ENCODE measurements at regions not wholly inside any gene's neighbourhood (a gene's known extent, or its start where the extent isn't known, plus 50 kb on each side); places are given as distances from the start of the nearest gene placed in this dataset.

DNA sequence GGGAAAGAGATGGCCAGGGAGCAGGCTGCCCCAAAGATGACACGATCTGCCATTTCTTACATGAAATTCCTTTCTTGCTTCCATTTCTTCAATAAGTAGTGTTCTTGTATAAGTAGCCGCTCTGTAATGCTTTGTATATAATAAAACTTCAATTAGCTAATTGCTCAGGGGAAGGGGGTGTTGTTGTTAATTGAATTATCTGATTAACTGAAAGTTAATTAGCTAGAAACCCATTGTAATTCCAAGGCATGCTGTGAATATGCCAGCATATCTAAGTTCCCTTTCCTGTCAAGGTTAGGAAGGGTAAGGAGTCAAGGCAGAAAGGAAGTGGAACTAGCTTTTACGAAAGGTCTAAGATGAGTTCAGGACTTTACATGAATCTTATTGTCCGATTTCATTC is 765.9 kb downstream of the TYW1 start:
- TF ChIP-seq NR2F2 (IDR thresholded peaks at IDR 0.05): no peak
- no peak for TF ChIP-seq YY1 (IDR thresholded peaks at IDR 0.05)
- no peak for TF ChIP-seq HNF4G (IDR thresholded peaks at IDR 0.05)
- no peak for TF ChIP-seq FOXA1 (IDR thresholded peaks at IDR 0.05)
- TF ChIP-seq, protein P1, sequence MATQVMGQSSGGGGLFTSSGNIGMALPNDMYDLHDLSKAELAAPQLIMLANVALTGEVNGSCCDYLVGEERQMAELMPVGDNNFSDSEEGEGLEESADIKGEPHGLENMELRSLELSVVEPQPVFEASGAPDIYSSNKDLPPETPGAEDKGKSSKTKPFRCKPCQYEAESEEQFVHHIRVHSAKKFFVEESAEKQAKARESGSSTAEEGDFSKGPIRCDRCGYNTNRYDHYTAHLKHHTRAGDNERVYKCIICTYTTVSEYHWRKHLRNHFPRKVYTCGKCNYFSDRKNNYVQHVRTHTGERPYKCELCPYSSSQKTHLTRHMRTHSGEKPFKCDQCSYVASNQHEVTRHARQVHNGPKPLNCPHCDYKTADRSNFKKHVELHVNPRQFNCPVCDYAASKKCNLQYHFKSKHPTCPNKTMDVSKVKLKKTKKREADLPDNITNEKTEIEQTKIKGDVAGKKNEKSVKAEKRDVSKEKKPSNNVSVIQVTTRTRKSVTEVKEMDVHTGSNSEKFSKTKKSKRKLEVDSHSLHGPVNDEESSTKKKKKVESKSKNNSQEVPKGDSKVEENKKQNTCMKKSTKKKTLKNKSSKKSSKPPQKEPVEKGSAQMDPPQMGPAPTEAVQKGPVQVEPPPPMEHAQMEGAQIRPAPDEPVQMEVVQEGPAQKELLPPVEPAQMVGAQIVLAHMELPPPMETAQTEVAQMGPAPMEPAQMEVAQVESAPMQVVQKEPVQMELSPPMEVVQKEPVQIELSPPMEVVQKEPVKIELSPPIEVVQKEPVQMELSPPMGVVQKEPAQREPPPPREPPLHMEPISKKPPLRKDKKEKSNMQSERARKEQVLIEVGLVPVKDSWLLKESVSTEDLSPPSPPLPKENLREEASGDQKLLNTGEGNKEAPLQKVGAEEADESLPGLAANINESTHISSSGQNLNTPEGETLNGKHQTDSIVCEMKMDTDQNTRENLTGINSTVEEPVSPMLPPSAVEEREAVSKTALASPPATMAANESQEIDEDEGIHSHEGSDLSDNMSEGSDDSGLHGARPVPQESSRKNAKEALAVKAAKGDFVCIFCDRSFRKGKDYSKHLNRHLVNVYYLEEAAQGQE (IDR thresholded peaks at IDR 0.05): no peak
- no peak for TF ChIP-seq JUND (IDR thresholded peaks at IDR 0.05)
- TF ChIP-seq, protein P2, sequence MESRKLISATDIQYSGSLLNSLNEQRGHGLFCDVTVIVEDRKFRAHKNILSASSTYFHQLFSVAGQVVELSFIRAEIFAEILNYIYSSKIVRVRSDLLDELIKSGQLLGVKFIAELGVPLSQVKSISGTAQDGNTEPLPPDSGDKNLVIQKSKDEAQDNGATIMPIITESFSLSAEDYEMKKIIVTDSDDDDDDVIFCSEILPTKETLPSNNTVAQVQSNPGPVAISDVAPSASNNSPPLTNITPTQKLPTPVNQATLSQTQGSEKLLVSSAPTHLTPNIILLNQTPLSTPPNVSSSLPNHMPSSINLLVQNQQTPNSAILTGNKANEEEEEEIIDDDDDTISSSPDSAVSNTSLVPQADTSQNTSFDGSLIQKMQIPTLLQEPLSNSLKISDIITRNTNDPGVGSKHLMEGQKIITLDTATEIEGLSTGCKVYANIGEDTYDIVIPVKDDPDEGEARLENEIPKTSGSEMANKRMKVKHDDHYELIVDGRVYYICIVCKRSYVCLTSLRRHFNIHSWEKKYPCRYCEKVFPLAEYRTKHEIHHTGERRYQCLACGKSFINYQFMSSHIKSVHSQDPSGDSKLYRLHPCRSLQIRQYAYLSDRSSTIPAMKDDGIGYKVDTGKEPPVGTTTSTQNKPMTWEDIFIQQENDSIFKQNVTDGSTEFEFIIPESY (IDR thresholded peaks at IDR 0.05): no peak
- TF ChIP-seq, protein P3, sequence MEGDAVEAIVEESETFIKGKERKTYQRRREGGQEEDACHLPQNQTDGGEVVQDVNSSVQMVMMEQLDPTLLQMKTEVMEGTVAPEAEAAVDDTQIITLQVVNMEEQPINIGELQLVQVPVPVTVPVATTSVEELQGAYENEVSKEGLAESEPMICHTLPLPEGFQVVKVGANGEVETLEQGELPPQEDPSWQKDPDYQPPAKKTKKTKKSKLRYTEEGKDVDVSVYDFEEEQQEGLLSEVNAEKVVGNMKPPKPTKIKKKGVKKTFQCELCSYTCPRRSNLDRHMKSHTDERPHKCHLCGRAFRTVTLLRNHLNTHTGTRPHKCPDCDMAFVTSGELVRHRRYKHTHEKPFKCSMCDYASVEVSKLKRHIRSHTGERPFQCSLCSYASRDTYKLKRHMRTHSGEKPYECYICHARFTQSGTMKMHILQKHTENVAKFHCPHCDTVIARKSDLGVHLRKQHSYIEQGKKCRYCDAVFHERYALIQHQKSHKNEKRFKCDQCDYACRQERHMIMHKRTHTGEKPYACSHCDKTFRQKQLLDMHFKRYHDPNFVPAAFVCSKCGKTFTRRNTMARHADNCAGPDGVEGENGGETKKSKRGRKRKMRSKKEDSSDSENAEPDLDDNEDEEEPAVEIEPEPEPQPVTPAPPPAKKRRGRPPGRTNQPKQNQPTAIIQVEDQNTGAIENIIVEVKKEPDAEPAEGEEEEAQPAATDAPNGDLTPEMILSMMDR (IDR thresholded peaks at IDR 0.05; ENCODE audit: low read depth, low read length, missing input control): no peak
- TF ChIP-seq RAD21 (IDR thresholded peaks at IDR 0.05): no peak
- no peak for TF ChIP-seq EGR1 (IDR thresholded peaks at IDR 0.05; ENCODE audit: low read depth in 2 of 2)
- TF ChIP-seq, protein P4, sequence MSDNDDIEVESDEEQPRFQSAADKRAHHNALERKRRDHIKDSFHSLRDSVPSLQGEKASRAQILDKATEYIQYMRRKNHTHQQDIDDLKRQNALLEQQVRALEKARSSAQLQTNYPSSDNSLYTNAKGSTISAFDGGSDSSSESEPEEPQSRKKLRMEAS (IDR thresholded peaks at IDR 0.05): no peak
- TF ChIP-seq GABPA (IDR thresholded peaks at IDR 0.05 in 1 of 2, conservative IDR thresholded peaks at IDR 0.05 in 1 of 2): no peak
- TF ChIP-seq RXRA (IDR thresholded peaks at IDR 0.05): no peak
- no peak for TF ChIP-seq TAF1 (conservative IDR thresholded peaks at IDR 0.05)
- TF ChIP-seq HNF4A (conservative IDR thresholded peaks at IDR 0.05): no peak
- TF ChIP-seq, protein P5, sequence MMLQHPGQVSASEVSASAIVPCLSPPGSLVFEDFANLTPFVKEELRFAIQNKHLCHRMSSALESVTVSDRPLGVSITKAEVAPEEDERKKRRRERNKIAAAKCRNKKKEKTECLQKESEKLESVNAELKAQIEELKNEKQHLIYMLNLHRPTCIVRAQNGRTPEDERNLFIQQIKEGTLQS (IDR thresholded peaks at IDR 0.05): no peak
- no peak for TF ChIP-seq SP1 (IDR thresholded peaks at IDR 0.05)
- Histone ChIP-seq H3K27me3 (ENCODE audit: control insufficient read depth in 4 of 4, insufficient read depth in 4 of 4, low read length in 3 of 4) (no peaks in the 10 kb centered on the region), H3K9ac (ENCODE audit: low read depth in 1 of 2, low read length in 2 of 2) (no peak overlapping the region), H3K9me3 (ENCODE audit: control insufficient read depth in 4 of 4, low read length in 3 of 4) (peaks cover 0 to 5% (median 2%) of the 10 kb centered on the region in 4 donors), H3K36me3 (ENCODE audit: control insufficient read depth in 4 of 4, insufficient read depth in 3 of 4, low read depth in 1 of 4, low read length in 3 of 4) (no peaks in the 10 kb centered on the region), H3K4me3 (ENCODE audit: low read depth in 1 of 3, low read length in 3 of 3) (no peak overlapping the region), H3K27ac (ENCODE audit: low read depth in 1 of 2, low read length in 2 of 2) (no peak overlapping the region), H3K4me1 (ENCODE audit: control insufficient read depth in 4 of 4, insufficient read depth in 4 of 4, low read length in 3 of 4) (peaks cover 0 to 17% (median 14%) of the 10 kb centered on the region in 4 donors)
- DNase-seq (ENCODE audit: low spot score): no peak
- 86% methylated on average over 4 of the region's 4 CpGs for WGBS
